Gastrocnemius medialis (tissue), 4 donors: ENCODE measurements at regions not wholly inside any gene's neighbourhood (a gene's known extent, or its start where the extent isn't known, plus 50 kb on each side); places are given as distances from the start of the nearest gene placed in this dataset.

Experiments used
- POLR2A ChIP-seq, 2 donors: fragments of 450-650 bp; IDR thresholded peaks; one replicate each; pipeline ENCODE4 v1.6.1; 2017; ENCODE audit warnings: antibody characterized with exemption in 2 of 2, mild to moderate bottlenecking in 2 of 2, moderate library complexity in 2 of 2
- TF ChIP-seq, protein P1 (sequence below), 5 experiments: fragments of 450-650 bp in 3 of 5; fragments of 200-600 bp in 2 of 5; sonication (generic) in 2 of 5; IDR thresholded peaks in 4 of 5; conservative IDR thresholded peaks in 1 of 5; 1 replicate in 4 of 5; 2 replicates in 1 of 5; pipeline ENCODE4 v1.5.1; 2016 to 2019; ENCODE audit warnings: antibody characterized with exemption in 5 of 5, mild to moderate bottlenecking in 3 of 5, moderate library complexity in 3 of 5

DNA sequence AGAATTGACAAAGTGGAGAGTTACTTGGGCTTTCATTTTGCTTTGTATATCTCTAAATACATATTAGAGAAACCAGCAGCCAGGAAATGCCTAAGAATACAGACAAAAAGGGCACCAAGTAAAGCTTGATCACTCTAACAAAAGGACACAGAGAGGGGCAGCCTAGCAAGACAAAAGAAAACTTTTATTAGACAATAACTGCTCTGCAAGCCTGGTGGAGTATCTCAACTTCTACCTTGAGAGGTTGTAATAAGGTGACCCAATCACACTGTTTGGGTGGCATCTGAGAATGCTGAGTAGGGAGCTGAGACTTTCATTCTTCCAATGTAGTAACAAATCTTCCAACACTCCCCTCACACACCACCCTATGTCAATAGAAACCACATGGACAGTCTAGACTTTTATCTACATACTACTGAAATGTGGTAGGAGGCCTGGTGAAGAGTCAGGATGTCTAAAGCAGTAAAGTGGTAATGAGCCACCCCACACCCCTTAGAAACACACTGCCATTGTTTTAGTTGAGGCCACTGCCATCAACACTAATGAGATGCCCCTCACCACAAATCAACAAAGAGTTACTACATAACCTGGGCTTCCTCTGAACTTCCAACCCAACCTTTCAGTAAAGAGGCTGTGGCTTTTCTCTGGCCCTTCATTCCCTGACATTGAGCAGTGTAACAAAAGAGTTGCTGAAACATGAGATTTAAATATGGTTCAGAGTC is 726.7 kb upstream of the POU3F3 start:
- TF ChIP-seq, protein P1, sequence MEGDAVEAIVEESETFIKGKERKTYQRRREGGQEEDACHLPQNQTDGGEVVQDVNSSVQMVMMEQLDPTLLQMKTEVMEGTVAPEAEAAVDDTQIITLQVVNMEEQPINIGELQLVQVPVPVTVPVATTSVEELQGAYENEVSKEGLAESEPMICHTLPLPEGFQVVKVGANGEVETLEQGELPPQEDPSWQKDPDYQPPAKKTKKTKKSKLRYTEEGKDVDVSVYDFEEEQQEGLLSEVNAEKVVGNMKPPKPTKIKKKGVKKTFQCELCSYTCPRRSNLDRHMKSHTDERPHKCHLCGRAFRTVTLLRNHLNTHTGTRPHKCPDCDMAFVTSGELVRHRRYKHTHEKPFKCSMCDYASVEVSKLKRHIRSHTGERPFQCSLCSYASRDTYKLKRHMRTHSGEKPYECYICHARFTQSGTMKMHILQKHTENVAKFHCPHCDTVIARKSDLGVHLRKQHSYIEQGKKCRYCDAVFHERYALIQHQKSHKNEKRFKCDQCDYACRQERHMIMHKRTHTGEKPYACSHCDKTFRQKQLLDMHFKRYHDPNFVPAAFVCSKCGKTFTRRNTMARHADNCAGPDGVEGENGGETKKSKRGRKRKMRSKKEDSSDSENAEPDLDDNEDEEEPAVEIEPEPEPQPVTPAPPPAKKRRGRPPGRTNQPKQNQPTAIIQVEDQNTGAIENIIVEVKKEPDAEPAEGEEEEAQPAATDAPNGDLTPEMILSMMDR (IDR thresholded peaks at IDR 0.05 in 4 of 5, conservative IDR thresholded peaks at IDR 0.05 in 1 of 5) = no peak
- TF ChIP-seq POLR2A (IDR thresholded peaks at IDR 0.05) = no peak
